H1 (cell line): ENCODE measurements at regions not wholly inside any gene's neighbourhood (a gene's known extent, or its start where the extent isn't known, plus 50 kb on each side); places are given as distances from the start of the nearest gene placed in this dataset.

Source experiments
- KDM5A ChIP-seq: fragments of 200-600 bp; IDR thresholded peaks from 2 replicates; pipeline ENCODE4 v1.7.1; 2012; ENCODE audit warnings: mild to moderate bottlenecking, low read length, inconsistent platforms, mixed read lengths
- PHF8 ChIP-seq: fragments of 200-600 bp; sonication (generic); conservative IDR thresholded peaks from 2 replicates; pipeline ENCODE4 v1.7.1; 2012; ENCODE audit warnings: low read depth, mild to moderate bottlenecking, inconsistent platforms, low read length, moderate library complexity
- SAP30 ChIP-seq: fragments of 300-600 bp; sonication (generic); IDR thresholded peaks from 2 replicates; pipeline ENCODE4 v1.7.1; 2012; ENCODE audit warnings: low read length, moderate library complexity, mild to moderate bottlenecking, inconsistent platforms; ENCODE audit not compliant: insufficient read depth, insufficient replicate concordance
- SIN3A ChIP-seq, 2 experiments: IDR thresholded peaks in 1 of 2; conservative IDR thresholded peaks in 1 of 2; 2 replicates each; pipeline ENCODE4 v1.6.1; 2011 to 2012; ENCODE audit warnings: low read length in 2 of 2, improper control_type of control experiment in 1 of 2, low read depth in 1 of 2, mild to moderate bottlenecking in 1 of 2
- SP2 ChIP-seq: IDR thresholded peaks from 2 replicates; pipeline ENCODE4 v1.6.1; 2012; ENCODE audit warnings: mild to moderate bottlenecking, low read length, inconsistent platforms
- TAF1 ChIP-seq: IDR thresholded peaks from 2 replicates; pipeline ENCODE4 v1.6.1; 2011; ENCODE audit warnings: mild to moderate bottlenecking, low read depth, low read length
- TAF7 ChIP-seq: optimal IDR thresholded peaks from 2 replicates; pipeline ENCODE3; 2011; ENCODE audit warnings: low read depth, mild to moderate bottlenecking, inconsistent platforms, low read length, moderate library complexity, borderline replicate concordance
- ZNF274 ChIP-seq: IDR thresholded peaks from 2 replicates; pipeline ENCODE4 v1.7.0; 2012; ENCODE audit warnings: low read length, borderline replicate concordance; ENCODE audit errors: extremely low read depth

- TF ChIP-seq SP2 (no peak), PHF8 (no peak), TAF7 (no peak), ZNF274 (no peak), KDM5A (no peak), SIN3A (conservative IDR thresholded peaks at IDR 0.05 in 1 of 2, IDR thresholded peaks at IDR 0.05 in 1 of 2; ENCODE audit: low read depth in 1 of 2, low read length in 2 of 2) (no peak), SAP30 (no peak), TAF1 (no peak)
Observed at GRCh38 chr20:50341050-50341449, 150.4 kb downstream of the CEBPB start (continued).
